ENCODE measurements at regions not wholly inside any gene's neighbourhood (a gene's known extent, or its start where the extent isn't known, plus 50 kb on each side); places are given as distances from the start of the nearest gene placed in this dataset.

DNA sequence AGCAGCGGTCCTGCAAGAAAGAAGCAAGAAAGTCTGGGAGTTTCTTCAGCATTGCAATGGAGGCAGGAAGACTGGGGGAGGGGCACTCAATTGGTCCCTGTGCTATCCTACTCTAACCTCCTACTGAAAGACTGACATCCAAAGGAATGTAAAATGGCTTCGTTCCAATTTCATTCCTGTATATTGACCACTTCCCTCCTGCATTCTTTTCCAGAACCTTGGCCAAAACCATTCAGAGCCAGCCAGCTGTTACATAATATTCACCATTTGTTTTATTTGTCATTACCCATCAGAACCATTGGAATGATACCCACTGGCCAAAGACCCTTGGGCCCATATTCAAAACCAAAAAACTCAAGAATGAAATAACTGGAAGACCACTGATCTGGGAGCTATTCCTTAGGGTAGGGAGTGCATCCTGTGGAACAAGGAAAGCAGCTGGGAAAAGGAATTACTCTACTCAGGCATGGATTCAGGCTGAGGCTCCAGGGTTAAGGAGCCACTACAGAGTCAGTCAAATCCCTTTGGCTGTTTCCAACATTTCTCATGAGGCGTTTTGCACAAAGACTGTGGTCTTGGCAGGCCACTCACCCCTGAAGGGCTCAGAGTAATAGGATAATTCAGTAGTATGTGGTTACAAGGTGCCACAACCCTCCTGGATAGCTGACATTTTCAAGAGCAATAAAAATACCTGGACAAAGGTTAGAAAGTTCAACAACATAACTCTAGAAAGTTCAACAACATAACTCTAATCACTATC lies 148.7 kb upstream of the SLC1A3 start:
- no peaks in the 10 kb centered on the region for H3K4me1 Mint-ChIP-seq
- peaks cover 3% of the 10 kb centered on the region for H3K27me3 Mint-ChIP-seq (ENCODE audit: insufficient read depth, low read depth)

DNA sequence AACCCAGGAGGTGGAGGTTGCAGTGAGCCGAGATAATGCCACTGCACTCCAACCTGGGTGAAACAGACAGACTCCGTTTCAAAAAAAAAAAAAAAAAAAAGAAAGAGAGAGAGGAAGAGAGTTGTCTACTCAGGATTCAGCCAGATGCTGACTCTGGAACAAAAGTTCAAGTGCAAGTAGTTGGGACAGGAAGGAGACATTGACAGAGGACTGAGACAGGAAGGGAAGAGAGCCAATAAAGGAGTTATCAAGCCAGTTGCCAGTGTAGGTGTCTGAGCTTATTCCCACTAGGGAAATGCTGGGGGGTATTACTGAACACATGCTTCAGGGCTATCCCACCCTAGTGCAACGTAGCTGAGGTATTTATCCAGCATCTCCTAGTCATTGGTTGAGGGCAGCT lies 147.7 kb upstream of the SLC1A3 start:
- Histone ChIP-seq H3K36me3 (no peaks in the 10 kb centered on the region), H3K4me3 (no peak overlapping the region), H3K27me3 (no peaks in the 10 kb centered on the region), H2AFZ (replicated peaks) (no peak overlapping the region), H3K27ac (no peak overlapping the region), H4K20me1 (ENCODE audit: low read depth) (no peaks in the 10 kb centered on the region), H3K4me2 (no peak overlapping the region), H3K9me3 (ENCODE audit: low read depth) (no peaks in the 10 kb centered on the region), H3F3A (ENCODE audit: low read depth) (no peaks in the 10 kb centered on the region), H3K4me1 (no peaks in the 10 kb centered on the region), H3K79me2 (ENCODE audit: low read depth) (no peaks in the 10 kb centered on the region), H3K9ac (no peak overlapping the region)
- Mint-ChIP-seq H3K27ac (no peak overlapping the region), H3K27me3 (ENCODE audit: insufficient read depth, low read depth) (peaks cover 3% of the 10 kb centered on the region), H3K36me3 (no peaks in the 10 kb centered on the region), H3K9me3 (peaks cover 4% of the 10 kb centered on the region), H3K4me3 (no peak overlapping the region), H3K4me1 (no peaks in the 10 kb centered on the region)
- DNase-seq (ENCODE audit: low spot score) = no peak
- TF ChIP-seq EZH2 (IDR thresholded peaks at IDR 0.05) (no peak), EZH2phosphoT487 (IDR thresholded peaks at IDR 0.05) (no peak)
- TF ChIP-seq, protein P1, sequence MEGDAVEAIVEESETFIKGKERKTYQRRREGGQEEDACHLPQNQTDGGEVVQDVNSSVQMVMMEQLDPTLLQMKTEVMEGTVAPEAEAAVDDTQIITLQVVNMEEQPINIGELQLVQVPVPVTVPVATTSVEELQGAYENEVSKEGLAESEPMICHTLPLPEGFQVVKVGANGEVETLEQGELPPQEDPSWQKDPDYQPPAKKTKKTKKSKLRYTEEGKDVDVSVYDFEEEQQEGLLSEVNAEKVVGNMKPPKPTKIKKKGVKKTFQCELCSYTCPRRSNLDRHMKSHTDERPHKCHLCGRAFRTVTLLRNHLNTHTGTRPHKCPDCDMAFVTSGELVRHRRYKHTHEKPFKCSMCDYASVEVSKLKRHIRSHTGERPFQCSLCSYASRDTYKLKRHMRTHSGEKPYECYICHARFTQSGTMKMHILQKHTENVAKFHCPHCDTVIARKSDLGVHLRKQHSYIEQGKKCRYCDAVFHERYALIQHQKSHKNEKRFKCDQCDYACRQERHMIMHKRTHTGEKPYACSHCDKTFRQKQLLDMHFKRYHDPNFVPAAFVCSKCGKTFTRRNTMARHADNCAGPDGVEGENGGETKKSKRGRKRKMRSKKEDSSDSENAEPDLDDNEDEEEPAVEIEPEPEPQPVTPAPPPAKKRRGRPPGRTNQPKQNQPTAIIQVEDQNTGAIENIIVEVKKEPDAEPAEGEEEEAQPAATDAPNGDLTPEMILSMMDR (IDR thresholded peaks at IDR 0.05) = no peak

More for the DNA sequence above, 148.7 kb upstream of the SLC1A3 start:
- Histone ChIP-seq H3K79me2 (ENCODE audit: low read depth) (no peaks in the 10 kb centered on the region), H4K20me1 (ENCODE audit: low read depth) (no peaks in the 10 kb centered on the region), H3K4me1 (no peaks in the 10 kb centered on the region), H3K27ac (no peak overlapping the region), H3K4me3 (no peak overlapping the region), H3K9ac (no peak overlapping the region), H3K9me3 (ENCODE audit: low read depth) (no peaks in the 10 kb centered on the region), H2AFZ (replicated peaks) (no peak overlapping the region), H3K36me3 (no peaks in the 10 kb centered on the region), H3K4me2 (no peak overlapping the region), H3K27me3 (no peaks in the 10 kb centered on the region), H3F3A (ENCODE audit: low read depth) (no peaks in the 10 kb centered on the region)
- H3K36me3 Mint-ChIP-seq = no peaks in the 10 kb centered on the region
- TF ChIP-seq EZH2phosphoT487 (IDR thresholded peaks at IDR 0.05) = no peak
- TF ChIP-seq, protein P1 (IDR thresholded peaks at IDR 0.05) = no peak
- TF ChIP-seq EZH2 (IDR thresholded peaks at IDR 0.05) = no peak
- peaks cover 2% of the 10 kb centered on the region for H3K9me3 Mint-ChIP-seq
- H3K27ac Mint-ChIP-seq = no peak overlapping the region
- DNase-seq (ENCODE audit: low spot score) = no peak
- H3K4me3 Mint-ChIP-seq = no peak overlapping the region

DNA sequence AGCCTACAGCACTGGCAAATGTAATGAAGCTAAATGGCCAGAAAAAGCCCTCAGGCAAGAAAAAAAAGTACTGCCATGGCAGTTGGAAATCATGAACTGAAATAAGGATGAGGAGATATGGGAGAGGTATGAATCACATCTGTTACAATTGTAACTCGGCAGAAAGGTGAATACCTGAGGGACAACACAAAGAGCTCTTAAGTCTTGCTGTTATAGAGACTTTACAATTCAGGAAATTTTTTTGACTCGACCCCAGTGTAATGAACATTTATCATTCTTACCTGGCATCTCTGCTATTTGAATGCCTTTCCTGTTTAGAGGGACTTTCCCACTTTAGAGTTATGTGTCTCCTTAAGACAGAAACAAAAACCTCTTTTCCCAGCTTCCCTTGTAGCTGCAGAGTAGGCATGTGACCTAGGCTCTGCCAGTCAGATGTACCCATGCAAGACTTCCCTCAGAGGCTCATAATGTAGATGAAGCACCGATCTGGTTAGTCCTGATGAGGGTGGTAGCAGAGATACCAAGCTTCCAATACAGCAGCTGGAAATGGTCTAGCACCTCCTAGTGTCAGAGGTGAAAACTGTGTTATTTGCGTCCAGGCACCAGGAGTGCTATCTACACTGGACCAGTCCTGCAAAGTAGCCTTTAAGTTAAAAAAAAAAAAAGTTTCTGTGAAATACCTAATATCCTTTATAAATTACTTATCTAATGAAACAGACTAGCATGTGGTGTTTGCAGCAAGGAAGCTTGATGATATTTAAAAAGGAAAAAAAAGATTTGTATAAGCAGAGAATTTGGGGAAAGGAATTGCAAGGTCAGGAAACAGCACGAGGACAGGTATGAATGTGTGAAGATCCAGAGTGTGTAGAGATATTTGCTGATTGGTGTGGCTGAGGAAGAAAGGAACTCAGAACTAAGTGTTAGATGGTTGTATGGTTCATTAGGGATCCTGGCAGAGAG lies 146.9 kb upstream of the SLC1A3 start:
- no peaks in the 10 kb centered on the region for H3K4me1 Mint-ChIP-seq
- H3K27me3 Mint-ChIP-seq (ENCODE audit: insufficient read depth, low read depth) = peaks cover 3% of the 10 kb centered on the region
- Histone ChIP-seq H3K27ac (no peak overlapping the region), H3F3A (ENCODE audit: low read depth) (no peaks in the 10 kb centered on the region), H3K9me3 (ENCODE audit: low read depth) (no peaks in the 10 kb centered on the region), H4K20me1 (ENCODE audit: low read depth) (no peaks in the 10 kb centered on the region), H3K9ac (no peak overlapping the region), H3K36me3 (no peaks in the 10 kb centered on the region), H3K4me2 (no peak overlapping the region), H2AFZ (replicated peaks) (no peak overlapping the region), H3K4me3 (no peak overlapping the region), H3K79me2 (ENCODE audit: low read depth) (no peaks in the 10 kb centered on the region), H3K27me3 (no peaks in the 10 kb centered on the region), H3K4me1 (no peaks in the 10 kb centered on the region)
- H3K27ac Mint-ChIP-seq = no peak overlapping the region
- peaks cover 4% of the 10 kb centered on the region for H3K9me3 Mint-ChIP-seq
- H3K36me3 Mint-ChIP-seq = no peaks in the 10 kb centered on the region
- TF ChIP-seq, protein P1 (IDR thresholded peaks at IDR 0.05) = peak; percentile 55
- TF ChIP-seq EZH2 (IDR thresholded peaks at IDR 0.05) = no peak
- no peak overlapping the region for H3K4me3 Mint-ChIP-seq
- DNase-seq (ENCODE audit: low spot score) = no peak

Data from neural progenitor cell (in vitro differentiated cells).